LNCAP (cell line): ENCODE measurements at regions not wholly inside any gene's neighbourhood (a gene's known extent, or its start where the extent isn't known, plus 50 kb on each side); places are given as distances from the start of the nearest gene placed in this dataset.

Experiments used
- TF ChIP-seq, protein P1 (sequence below): fragments of 450-650 bp; IDR thresholded peaks from 2 replicates; pipeline ENCODE4 v1.5.1; 2017; ENCODE audit warnings: mild to moderate bottlenecking

DNA sequence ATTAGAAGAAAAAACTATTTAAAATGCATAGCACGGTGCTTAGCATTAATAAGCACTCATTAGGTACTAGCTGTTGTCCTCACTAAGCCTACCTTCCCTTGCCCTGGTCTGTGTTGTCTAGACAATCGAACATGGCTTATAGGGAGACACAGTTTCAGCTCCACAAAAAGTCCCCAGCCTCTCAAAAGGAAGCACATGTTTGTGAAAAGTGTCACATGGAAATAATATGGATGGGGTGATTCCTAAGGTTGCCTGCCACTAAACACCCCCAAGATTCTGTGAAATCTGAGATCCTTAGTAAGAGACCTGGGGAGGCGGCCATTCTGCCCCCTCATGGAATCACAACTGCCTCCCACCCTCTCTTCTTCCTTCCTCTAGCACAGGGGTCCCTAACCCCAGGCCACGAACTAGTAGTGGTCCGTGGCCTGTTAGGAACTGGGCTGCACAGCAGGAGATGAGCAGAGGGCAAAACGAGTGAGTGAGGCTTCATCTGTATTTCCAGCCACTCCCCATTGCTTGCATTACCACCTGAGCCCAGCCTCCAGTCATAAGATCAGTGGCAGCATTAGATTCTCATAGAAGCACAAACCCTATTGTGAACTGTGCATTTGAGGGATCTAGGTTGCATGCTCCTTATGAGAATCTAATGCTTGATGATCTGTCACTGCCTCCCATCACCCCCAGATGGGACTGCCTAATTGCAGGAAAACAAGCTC lies 59.6 kb upstream of the NDUFV2 start:
- TF ChIP-seq, protein P1, sequence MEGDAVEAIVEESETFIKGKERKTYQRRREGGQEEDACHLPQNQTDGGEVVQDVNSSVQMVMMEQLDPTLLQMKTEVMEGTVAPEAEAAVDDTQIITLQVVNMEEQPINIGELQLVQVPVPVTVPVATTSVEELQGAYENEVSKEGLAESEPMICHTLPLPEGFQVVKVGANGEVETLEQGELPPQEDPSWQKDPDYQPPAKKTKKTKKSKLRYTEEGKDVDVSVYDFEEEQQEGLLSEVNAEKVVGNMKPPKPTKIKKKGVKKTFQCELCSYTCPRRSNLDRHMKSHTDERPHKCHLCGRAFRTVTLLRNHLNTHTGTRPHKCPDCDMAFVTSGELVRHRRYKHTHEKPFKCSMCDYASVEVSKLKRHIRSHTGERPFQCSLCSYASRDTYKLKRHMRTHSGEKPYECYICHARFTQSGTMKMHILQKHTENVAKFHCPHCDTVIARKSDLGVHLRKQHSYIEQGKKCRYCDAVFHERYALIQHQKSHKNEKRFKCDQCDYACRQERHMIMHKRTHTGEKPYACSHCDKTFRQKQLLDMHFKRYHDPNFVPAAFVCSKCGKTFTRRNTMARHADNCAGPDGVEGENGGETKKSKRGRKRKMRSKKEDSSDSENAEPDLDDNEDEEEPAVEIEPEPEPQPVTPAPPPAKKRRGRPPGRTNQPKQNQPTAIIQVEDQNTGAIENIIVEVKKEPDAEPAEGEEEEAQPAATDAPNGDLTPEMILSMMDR = no peak

DNA sequence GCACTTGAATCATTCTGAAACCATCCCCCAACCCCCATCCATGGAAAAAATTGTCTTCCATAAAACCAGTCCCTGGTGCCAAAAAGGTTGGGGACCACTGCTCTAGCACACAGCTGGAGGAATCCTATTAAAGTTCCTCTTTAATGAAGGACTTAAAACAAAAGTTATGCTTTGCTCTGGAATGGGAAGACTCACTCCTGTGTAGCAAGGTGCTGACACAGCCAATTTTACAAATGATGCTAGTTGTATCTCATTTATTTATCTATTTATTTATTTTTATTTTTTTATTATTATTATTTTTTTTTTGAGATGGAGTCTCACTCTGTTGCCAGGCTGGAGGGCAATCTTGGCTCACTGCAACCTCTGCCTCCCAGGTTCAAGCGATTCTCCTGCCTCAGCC lies 58.9 kb upstream of the NDUFV2 start:
- TF ChIP-seq, protein P1 = no peak

DNA sequence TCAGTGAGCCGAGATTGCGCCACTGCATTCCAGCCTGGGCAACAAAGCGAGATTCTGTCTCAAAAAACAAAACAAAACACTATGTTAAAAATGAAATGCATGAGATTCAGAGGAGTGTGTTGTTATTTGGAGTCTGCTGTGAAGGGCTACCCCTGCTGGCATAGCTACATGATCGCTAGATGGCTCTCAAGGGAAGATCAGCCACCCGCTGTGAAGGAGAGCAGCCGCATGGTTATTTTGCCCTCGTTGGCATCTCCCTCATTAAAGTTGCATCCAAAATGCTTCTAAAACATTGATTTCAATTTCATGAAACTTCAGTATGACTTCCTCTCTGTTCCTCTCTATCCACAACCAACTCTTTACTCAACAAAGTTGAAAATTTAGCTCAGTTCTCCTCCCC lies 54.8 kb upstream of the NDUFV2 start:
- TF ChIP-seq, protein P1 = no peak

DNA sequence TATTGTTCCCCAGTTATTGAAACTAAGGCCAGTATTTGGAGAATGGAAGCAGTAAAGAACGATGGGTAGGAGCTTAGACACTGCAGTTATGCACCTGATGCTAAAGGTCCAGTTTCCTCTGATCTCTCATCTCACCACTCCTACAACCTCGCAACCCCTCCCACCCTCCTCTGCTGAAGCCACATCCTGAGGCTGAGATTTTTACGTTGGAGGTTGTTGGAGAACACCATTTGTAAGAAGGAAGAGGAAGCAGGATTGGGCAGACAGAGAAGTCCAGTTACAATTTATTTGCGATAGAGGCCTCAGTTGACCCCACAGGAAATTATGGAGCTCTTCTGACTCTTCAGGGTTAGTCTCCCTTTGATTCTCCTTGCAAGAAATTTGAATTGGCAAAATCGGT lies 54.3 kb upstream of the NDUFV2 start:
- TF ChIP-seq, protein P1 = no peak

DNA sequence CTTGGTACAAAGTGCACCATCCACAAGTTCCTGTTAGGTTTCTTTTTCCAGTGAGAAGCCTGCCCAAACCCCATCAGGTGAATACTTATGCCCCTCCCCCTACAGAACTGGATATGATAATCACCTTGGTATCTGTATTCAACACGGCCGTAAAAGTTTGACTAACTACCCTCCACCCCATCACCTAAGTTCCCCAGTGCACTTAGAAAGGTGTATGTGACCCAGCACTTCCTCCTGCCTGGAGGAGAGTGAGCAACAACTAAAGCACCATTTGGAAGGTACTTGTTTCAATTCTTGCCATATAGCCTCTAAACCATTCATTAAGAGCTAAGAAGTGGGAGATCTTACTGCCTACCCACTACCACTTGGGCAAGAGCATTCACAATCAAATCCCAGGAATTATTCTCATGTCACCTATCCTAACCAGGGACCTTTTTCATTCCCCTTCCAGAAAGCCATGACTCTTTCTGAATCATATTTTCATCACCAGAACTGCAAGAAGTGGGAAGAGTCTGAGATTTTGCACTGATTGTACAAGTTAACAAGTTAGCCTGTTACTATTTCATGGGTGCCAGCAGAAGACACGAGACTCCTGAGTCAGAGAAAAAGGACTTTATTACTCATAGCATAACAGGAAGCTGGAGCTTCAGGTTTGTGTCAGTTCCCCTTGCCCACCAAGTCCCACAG lies 53.5 kb upstream of the NDUFV2 start:
- TF ChIP-seq, protein P1 = no peak

DNA sequence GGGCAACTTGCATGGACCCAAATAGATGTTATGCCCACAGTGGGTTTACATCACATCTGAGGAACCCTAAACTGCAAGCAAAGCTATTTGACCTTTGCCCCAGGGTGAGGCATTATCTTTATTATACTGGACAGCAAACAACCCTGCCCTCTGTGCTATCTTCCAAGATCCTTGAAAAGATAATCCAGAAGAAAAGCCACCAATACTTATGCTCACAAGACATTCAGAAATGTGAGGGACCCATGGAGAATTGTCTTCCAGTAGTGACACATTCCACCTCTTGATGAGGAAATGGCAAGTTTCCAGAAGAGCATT lies 53.0 kb upstream of the NDUFV2 start:
- TF ChIP-seq, protein P1 = no peak
